HL-60 (cell line): ENCODE measurements at regions not wholly inside any gene's neighbourhood (a gene's known extent, or its start where the extent isn't known, plus 50 kb on each side); places are given as distances from the start of the nearest gene placed in this dataset.

Experiments
- GABPA ChIP-seq: IDR thresholded peaks from 2 replicates; pipeline ENCODE4 v1.6.1; 2012; ENCODE audit warnings: low read depth
- POLR2AphosphoS5 ChIP-seq: IDR thresholded peaks from 2 replicates; pipeline ENCODE4 v1.6.1; 2012; ENCODE audit warnings: low read depth
- SPI1 ChIP-seq: IDR thresholded peaks from 2 replicates; pipeline ENCODE4 v1.6.1; 2012; ENCODE audit warnings: low read depth, mild to moderate bottlenecking, borderline replicate concordance
- TF ChIP-seq, protein P1 (sequence below): IDR thresholded peaks from one replicate; pipeline ENCODE4 v1.5.1; 2011; ENCODE audit warnings: low read length, control low read depth, inconsistent platforms; ENCODE audit not compliant: insufficient read depth
- TF ChIP-seq, protein P2 (sequence below): IDR thresholded peaks from 2 replicates; pipeline ENCODE4 v1.6.1; 2012; ENCODE audit warnings: low read depth; ENCODE audit not compliant: insufficient replicate concordance

- TF ChIP-seq, protein P1, sequence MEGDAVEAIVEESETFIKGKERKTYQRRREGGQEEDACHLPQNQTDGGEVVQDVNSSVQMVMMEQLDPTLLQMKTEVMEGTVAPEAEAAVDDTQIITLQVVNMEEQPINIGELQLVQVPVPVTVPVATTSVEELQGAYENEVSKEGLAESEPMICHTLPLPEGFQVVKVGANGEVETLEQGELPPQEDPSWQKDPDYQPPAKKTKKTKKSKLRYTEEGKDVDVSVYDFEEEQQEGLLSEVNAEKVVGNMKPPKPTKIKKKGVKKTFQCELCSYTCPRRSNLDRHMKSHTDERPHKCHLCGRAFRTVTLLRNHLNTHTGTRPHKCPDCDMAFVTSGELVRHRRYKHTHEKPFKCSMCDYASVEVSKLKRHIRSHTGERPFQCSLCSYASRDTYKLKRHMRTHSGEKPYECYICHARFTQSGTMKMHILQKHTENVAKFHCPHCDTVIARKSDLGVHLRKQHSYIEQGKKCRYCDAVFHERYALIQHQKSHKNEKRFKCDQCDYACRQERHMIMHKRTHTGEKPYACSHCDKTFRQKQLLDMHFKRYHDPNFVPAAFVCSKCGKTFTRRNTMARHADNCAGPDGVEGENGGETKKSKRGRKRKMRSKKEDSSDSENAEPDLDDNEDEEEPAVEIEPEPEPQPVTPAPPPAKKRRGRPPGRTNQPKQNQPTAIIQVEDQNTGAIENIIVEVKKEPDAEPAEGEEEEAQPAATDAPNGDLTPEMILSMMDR, result no peak
- TF ChIP-seq POLR2AphosphoS5 (no peak), SPI1 (no peak), GABPA (no peak)
- TF ChIP-seq, protein P2, sequence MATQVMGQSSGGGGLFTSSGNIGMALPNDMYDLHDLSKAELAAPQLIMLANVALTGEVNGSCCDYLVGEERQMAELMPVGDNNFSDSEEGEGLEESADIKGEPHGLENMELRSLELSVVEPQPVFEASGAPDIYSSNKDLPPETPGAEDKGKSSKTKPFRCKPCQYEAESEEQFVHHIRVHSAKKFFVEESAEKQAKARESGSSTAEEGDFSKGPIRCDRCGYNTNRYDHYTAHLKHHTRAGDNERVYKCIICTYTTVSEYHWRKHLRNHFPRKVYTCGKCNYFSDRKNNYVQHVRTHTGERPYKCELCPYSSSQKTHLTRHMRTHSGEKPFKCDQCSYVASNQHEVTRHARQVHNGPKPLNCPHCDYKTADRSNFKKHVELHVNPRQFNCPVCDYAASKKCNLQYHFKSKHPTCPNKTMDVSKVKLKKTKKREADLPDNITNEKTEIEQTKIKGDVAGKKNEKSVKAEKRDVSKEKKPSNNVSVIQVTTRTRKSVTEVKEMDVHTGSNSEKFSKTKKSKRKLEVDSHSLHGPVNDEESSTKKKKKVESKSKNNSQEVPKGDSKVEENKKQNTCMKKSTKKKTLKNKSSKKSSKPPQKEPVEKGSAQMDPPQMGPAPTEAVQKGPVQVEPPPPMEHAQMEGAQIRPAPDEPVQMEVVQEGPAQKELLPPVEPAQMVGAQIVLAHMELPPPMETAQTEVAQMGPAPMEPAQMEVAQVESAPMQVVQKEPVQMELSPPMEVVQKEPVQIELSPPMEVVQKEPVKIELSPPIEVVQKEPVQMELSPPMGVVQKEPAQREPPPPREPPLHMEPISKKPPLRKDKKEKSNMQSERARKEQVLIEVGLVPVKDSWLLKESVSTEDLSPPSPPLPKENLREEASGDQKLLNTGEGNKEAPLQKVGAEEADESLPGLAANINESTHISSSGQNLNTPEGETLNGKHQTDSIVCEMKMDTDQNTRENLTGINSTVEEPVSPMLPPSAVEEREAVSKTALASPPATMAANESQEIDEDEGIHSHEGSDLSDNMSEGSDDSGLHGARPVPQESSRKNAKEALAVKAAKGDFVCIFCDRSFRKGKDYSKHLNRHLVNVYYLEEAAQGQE, result no peak
These were observed 868.9 kb upstream of the AUTS2 start for GRCh38 chr7:68729371-68729770.
